Activated naive CD4-positive, alpha-beta T cell treated with anti-CD3 and anti-CD28 coated beads, Interleukin-2, amount 10 ng/mL, durations not matched to agents 7 days and 5 days (primary cell): ENCODE measurements at regions not wholly inside any gene's neighbourhood (a gene's known extent, or its start where the extent isn't known, plus 50 kb on each side); places are given as distances from the start of the nearest gene placed in this dataset.

Source experiments
- CTCF ChIA-PET: fragments of 350-600 bp; sonication (Branson Sonifier 250); formaldehyde crosslinking; loops from one replicate; lab custom pipeline; 2021; ENCODE audit warnings: antibody characterized with exemption; lab: Charles Lee
- DNase-seq: peaks from one replicate; pipeline ENCODE4 v3.0.0-alpha.2; 2020
- H3K27ac Mint-ChIP-seq: one replicate; pipeline ENCODE4 v1.8.0; 2021; ENCODE audit warnings: mild to moderate bottlenecking, moderate library complexity, mixed read lengths
- H3K27me3 Mint-ChIP-seq: one replicate; pipeline ENCODE4 v1.8.0; 2021; ENCODE audit warnings: mild to moderate bottlenecking, mixed read lengths
- H3K36me3 Mint-ChIP-seq: one replicate; pipeline ENCODE4 v1.8.0; 2021; ENCODE audit warnings: mixed read lengths
- H3K4me1 Mint-ChIP-seq: one replicate; pipeline ENCODE4 v1.8.0; 2021; ENCODE audit warnings: mixed read lengths
- H3K4me3 Mint-ChIP-seq: one replicate; pipeline ENCODE4 v1.8.0; 2021; ENCODE audit warnings: mild to moderate bottlenecking, moderate library complexity, mixed read lengths
- H3K9me3 Mint-ChIP-seq: one replicate; pipeline ENCODE4 v1.8.0; 2021; ENCODE audit warnings: mixed read lengths

- CTCF ChIA-PET: no interaction called here
- Mint-ChIP-seq H3K36me3 (no peaks in the 10 kb centered on the region), H3K27ac (no peak overlapping the region), H3K4me3 (no peak overlapping the region), H3K27me3 (no peaks in the 10 kb centered on the region), H3K4me1 (no peaks in the 10 kb centered on the region), H3K9me3 (no peaks in the 10 kb centered on the region)
- DNase-seq: no peak
Measured at GRCh38 chr5:160970605-160971191, 118.7 kb upstream of the ATP10B start.

DNA sequence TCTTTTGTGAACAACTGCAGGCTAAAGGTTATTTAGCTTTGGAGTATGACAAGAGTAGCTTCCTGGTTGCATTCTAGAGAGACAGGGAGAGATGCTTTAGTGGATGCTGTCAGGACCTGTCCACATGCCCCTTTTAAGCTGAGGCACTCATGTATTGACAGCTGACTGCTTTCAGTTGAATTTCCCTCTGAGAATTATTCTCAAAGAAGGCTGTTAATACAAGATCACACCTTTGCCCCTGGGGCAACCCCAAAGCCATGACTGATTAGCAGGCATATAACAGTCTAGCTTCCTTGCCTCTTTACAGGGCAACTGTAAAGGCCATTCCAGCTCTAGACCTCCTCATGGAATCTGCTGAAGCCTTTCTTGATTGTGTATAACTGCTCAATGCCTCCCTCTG, 117.6 kb upstream of the ATP10B start:
- no peak overlapping the region for H3K4me3 Mint-ChIP-seq
- H3K36me3 Mint-ChIP-seq: no peaks in the 10 kb centered on the region
- DNase-seq: no peak
- CTCF ChIA-PET: no interaction called here
- H3K27ac Mint-ChIP-seq: no peak overlapping the region
- no peaks in the 10 kb centered on the region for H3K9me3 Mint-ChIP-seq
- H3K27me3 Mint-ChIP-seq: no peaks in the 10 kb centered on the region
- no peaks in the 10 kb centered on the region for H3K4me1 Mint-ChIP-seq

DNA sequence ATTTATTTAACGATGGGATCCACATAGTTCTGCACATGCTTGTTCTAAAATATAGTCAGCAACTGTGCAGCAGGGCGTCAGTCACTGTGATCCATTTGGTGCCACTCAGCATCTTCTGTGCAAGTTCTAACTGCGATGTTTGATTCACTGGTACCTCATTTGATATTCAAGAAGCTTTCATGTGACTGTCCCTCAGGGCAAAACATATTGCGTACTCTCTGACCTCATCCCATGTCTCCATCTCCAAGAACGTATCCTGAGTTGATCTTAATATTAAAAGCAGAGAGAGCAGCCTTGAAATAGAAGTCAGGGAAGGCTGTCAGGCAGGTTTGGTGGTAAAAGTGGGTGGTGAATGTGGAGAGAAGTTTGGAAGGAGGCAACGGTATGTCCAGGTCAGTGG, 116.5 kb upstream of the ATP10B start:
- Mint-ChIP-seq H3K27ac (no peak overlapping the region), H3K4me3 (no peak overlapping the region), H3K4me1 (no peaks in the 10 kb centered on the region), H3K27me3 (no peaks in the 10 kb centered on the region), H3K36me3 (no peaks in the 10 kb centered on the region), H3K9me3 (no peaks in the 10 kb centered on the region)
- CTCF ChIA-PET: no interaction called here
- no peak for DNase-seq

DNA sequence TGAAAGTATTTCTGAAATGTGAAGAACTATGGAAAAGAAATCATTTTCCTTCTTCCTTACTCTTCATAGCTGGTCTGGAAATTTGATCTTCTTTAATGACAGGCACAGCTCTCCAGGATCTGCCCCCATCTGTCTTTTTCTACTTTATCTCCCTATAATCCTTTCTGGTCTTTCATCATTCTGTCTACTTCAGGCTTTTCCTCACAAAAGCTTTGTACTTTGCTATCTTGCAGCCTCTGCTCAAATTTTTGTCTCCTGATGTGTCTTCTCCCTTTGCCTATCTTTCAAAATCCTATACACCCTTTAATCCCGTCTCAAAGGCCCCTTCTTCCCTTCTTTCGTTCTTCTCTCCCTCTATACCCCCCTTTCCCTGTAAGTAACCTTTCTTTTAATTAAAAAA, 114.9 kb upstream of the ATP10B start:
- Mint-ChIP-seq H3K4me1 (no peaks in the 10 kb centered on the region), H3K36me3 (no peaks in the 10 kb centered on the region), H3K4me3 (no peak overlapping the region), H3K9me3 (no peaks in the 10 kb centered on the region), H3K27ac (no peak overlapping the region), H3K27me3 (no peaks in the 10 kb centered on the region)
- no peak for DNase-seq
- CTCF ChIA-PET: interaction anchor here (0.6 kb wide), 1 partner anchor 1061 kb away, joined by 3 read pairs; no protein-coding TSS in a partner anchor

DNA sequence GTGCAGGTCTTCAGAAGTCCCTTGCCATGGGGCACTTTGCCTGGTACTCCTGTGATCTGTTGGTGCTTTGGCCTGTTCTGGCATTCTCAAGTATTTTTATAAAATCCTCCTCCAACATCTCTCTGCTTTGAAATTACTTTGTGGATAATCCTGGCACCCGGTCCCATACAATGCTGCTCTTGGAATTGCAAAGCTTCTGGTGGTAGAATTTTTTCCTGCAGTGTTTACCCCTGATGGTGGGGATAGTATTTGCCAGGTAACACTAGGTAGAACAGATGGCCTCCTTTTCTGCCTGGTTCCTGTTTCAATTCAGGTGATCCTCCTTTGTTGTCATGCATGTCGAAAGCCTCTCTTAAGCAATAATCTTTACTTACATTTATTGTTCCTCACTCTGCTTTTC, 109.8 kb upstream of the ATP10B start:
- CTCF ChIA-PET: no interaction called here
- no peak overlapping the region for H3K4me3 Mint-ChIP-seq
- H3K36me3 Mint-ChIP-seq: no peaks in the 10 kb centered on the region

DNA sequence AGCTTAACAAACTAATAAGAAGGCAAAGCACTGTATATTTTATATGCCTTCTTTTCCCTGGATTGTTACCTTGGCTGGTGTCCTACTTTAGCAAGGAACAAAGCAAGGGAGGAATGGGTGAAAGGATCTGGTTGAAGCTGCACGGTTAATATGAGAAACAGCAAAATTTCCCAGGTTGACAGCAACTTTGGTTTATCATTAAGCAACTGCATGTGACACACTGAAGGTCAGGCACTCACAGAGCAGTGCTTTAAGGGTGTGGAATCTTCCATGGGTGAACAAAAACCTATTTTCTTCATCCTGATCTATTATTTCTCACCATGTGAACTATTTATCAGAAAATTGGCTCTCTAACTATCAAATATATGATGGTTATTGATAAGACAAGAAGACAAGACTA, 109.0 kb upstream of the ATP10B start:
- CTCF ChIA-PET: no interaction called here
- no peak overlapping the region for H3K27ac Mint-ChIP-seq

More for the DNA sequence above, 109.8 kb upstream of the ATP10B start:
- Mint-ChIP-seq H3K9me3 (no peaks in the 10 kb centered on the region), H3K27ac (no peak overlapping the region), H3K27me3 (no peaks in the 10 kb centered on the region), H3K4me1 (no peaks in the 10 kb centered on the region)
- DNase-seq: no peak

GRCh38 chr5:160960592-160960991, 108.6 kb upstream of the ATP10B start:
- Mint-ChIP-seq H3K4me3 (no peak overlapping the region), H3K9me3 (no peaks in the 10 kb centered on the region), H3K36me3 (no peaks in the 10 kb centered on the region), H3K27ac (no peak overlapping the region), H3K27me3 (no peaks in the 10 kb centered on the region), H3K4me1 (no peaks in the 10 kb centered on the region)
- DNase-seq: no peak
- CTCF ChIA-PET: no interaction called here

More for the DNA sequence above, 109.0 kb upstream of the ATP10B start:
- Mint-ChIP-seq H3K4me1 (no peaks in the 10 kb centered on the region), H3K36me3 (no peaks in the 10 kb centered on the region), H3K9me3 (no peaks in the 10 kb centered on the region), H3K27me3 (no peaks in the 10 kb centered on the region), H3K4me3 (no peak overlapping the region)
- no peak for DNase-seq

DNA sequence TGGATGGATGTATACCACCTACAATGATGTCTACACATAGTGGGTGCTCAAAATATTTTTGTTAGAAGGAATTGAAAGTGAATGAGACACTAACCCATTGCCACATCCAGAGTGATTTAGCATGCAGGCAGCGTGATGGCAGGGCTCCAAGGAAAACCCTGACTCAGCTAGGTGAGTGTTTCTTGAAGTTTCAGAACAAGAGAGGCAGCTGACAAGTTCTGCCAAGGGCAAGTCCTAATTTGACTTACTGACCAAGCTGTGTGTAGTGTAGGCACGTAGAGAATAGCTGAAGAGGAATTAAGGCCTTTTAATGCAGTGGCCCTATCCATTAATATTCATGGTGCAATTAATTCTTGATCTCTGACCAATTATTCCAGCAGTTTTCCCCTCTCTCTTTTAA, 107.8 kb upstream of the ATP10B start:
- no peaks in the 10 kb centered on the region for H3K9me3 Mint-ChIP-seq
- CTCF ChIA-PET: no interaction called here
- no peaks in the 10 kb centered on the region for H3K27me3 Mint-ChIP-seq
- H3K4me1 Mint-ChIP-seq: no peaks in the 10 kb centered on the region
- H3K27ac Mint-ChIP-seq: no peak overlapping the region
- no peak for DNase-seq
- no peak overlapping the region for H3K4me3 Mint-ChIP-seq
- H3K36me3 Mint-ChIP-seq: no peaks in the 10 kb centered on the region

GRCh38 chr5:160957312-160957861, 105.4 kb upstream of the ATP10B start:
- DNase-seq: no peak
- H3K27ac Mint-ChIP-seq: no peak overlapping the region
- H3K27me3 Mint-ChIP-seq: no peaks in the 10 kb centered on the region
- no peaks in the 10 kb centered on the region for H3K36me3 Mint-ChIP-seq
- H3K4me1 Mint-ChIP-seq: no peaks in the 10 kb centered on the region
- CTCF ChIA-PET: no interaction called here
- no peaks in the 10 kb centered on the region for H3K9me3 Mint-ChIP-seq
- H3K4me3 Mint-ChIP-seq: no peak overlapping the region

- DNase-seq: no peak
- H3K36me3 Mint-ChIP-seq: no peaks in the 10 kb centered on the region
- CTCF ChIA-PET: no interaction called here
- H3K4me3 Mint-ChIP-seq: no peak overlapping the region
- no peaks in the 10 kb centered on the region for H3K27me3 Mint-ChIP-seq
- H3K27ac Mint-ChIP-seq: no peak overlapping the region
- no peaks in the 10 kb centered on the region for H3K4me1 Mint-ChIP-seq
- no peaks in the 10 kb centered on the region for H3K9me3 Mint-ChIP-seq
Measured at GRCh38 chr5:160956051-160956450, 104.0 kb upstream of the ATP10B start.

DNA sequence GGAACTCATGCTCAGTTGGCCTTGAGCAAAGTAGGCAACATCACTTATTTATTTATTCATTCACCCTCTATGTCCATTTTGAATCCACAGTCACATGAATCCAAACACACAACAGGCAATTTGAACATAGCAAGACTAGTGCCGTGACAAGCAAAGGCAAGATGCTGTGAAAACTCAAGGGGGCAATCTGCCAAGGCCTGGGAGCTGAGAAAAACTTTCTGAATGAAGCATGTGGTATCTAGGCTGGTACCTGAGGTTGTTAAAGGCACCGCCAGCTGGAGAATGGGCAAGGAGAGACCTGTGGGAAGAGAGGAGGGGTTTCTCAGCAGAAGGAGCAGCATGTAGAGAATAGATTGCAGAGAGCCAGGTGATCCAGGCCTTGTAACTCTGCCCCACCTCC, 98.3 kb upstream of the ATP10B start:
- no peaks in the 10 kb centered on the region for H3K9me3 Mint-ChIP-seq
- H3K36me3 Mint-ChIP-seq: no peaks in the 10 kb centered on the region
- no peaks in the 10 kb centered on the region for H3K4me1 Mint-ChIP-seq
- no peak overlapping the region for H3K4me3 Mint-ChIP-seq
- CTCF ChIA-PET: no interaction called here
- H3K27ac Mint-ChIP-seq: no peak overlapping the region
- DNase-seq: no peak
- no peaks in the 10 kb centered on the region for H3K27me3 Mint-ChIP-seq

- H3K27me3 Mint-ChIP-seq: no peaks in the 10 kb centered on the region
- H3K27ac Mint-ChIP-seq: no peak overlapping the region
- no peaks in the 10 kb centered on the region for H3K4me1 Mint-ChIP-seq
- no peaks in the 10 kb centered on the region for H3K9me3 Mint-ChIP-seq
- no peak for DNase-seq
- no peak overlapping the region for H3K4me3 Mint-ChIP-seq
- H3K36me3 Mint-ChIP-seq: no peaks in the 10 kb centered on the region
- CTCF ChIA-PET: no interaction called here
Measured at GRCh38 chr5:160940725-160941124, 88.7 kb upstream of the ATP10B start.

DNA sequence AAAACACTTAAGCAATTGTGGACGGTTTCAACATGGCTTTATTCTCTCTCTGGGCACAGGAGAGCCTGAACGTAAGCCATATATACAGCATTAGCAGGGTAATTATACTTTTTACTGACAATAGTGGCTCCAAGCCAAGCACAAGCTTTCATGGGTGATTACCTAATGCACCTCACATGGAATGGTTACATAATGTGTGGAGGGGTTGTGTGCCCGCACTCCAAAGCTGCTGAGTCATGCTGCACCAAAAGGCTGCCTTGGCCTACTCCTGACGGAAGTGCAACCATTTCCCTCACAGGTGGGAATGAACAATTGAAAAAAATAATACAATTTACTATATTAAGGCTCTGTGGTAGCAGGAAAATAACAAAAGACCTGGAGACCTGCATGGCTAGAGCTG, 86.5 kb upstream of the ATP10B start:
- H3K9me3 Mint-ChIP-seq: no peaks in the 10 kb centered on the region
- no peak for DNase-seq
- H3K4me1 Mint-ChIP-seq: no peaks in the 10 kb centered on the region
- H3K27me3 Mint-ChIP-seq: no peaks in the 10 kb centered on the region
- H3K4me3 Mint-ChIP-seq: no peak overlapping the region
- H3K27ac Mint-ChIP-seq: no peak overlapping the region
- no peaks in the 10 kb centered on the region for H3K36me3 Mint-ChIP-seq
- CTCF ChIA-PET: no interaction called here

DNA sequence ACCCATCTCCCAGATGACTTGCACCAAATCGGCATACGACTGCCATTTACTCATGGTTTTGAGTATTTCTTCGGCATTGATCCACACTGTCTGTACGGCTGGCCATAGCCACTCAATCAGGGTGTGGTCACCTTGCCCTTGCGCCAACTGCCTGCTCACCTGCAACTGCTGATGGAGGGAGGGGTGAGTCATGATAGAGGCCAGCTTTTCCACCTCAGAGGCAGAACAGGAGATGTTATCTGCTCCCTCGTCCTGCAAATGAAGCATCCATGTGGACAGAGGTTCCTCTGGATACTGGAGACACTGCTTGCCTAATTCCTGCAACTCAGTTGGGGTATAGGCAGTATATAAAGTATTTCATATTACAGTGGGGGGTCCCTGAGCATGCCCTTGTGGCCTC, 85.6 kb upstream of the ATP10B start:
- Mint-ChIP-seq H3K9me3 (no peaks in the 10 kb centered on the region), H3K4me3 (no peak overlapping the region), H3K27me3 (no peaks in the 10 kb centered on the region), H3K4me1 (no peaks in the 10 kb centered on the region), H3K27ac (no peak overlapping the region), H3K36me3 (no peaks in the 10 kb centered on the region)
- no peak for DNase-seq
- CTCF ChIA-PET: no interaction called here

- Mint-ChIP-seq H3K27me3 (no peaks in the 10 kb centered on the region), H3K4me1 (no peaks in the 10 kb centered on the region), H3K36me3 (no peaks in the 10 kb centered on the region), H3K4me3 (no peak overlapping the region), H3K27ac (no peak overlapping the region), H3K9me3 (no peaks in the 10 kb centered on the region)
- no peak for DNase-seq
- CTCF ChIA-PET: interaction anchor here (1.1 kb wide), 1 partner anchor 16 kb away, joined by 3 read pairs; no protein-coding TSS in a partner anchor
Measured at GRCh38 chr5:160935776-160936175, 83.8 kb upstream of the ATP10B start.
